Kidney (tissue), 13 donors: ENCODE measurements at regions not wholly inside any gene's neighbourhood (a gene's known extent, or its start where the extent isn't known, plus 50 kb on each side); places are given as distances from the start of the nearest gene placed in this dataset.

Source experiments
- DNase-seq, 5 donors: peaks; one replicate each; pipeline ENCODE4 v3.0.0-alpha.2; 2013 to 2020
- FAIRE-seq: peaks from 2 replicates; lab custom pipeline; 2012; peaks lifted over from hg19 to GRCh38; lab: Jason Lieb, UNC
- H3K27ac ChIP-seq, 2 donors: one replicate each; pipeline ENCODE4 v1.7.0; 2013; ENCODE audit warnings: low read depth in 2 of 2, low read length in 2 of 2, inconsistent platforms in 1 of 2
- H3K27me3 ChIP-seq: one replicate; pipeline ENCODE4 v1.7.1; 2013; ENCODE audit warnings: low read length, inconsistent platforms; ENCODE audit not compliant: control insufficient read depth, insufficient read depth
- H3K36me3 ChIP-seq, 3 donors: one replicate each; pipeline versions ENCODE4 v1.7.0 to v1.7.1; 2013; ENCODE audit warnings: low read length in 3 of 3, control low read depth in 1 of 3, inconsistent platforms in 1 of 3; ENCODE audit not compliant: insufficient read depth in 3 of 3, control insufficient read depth in 2 of 3
- H3K4me1 ChIP-seq, 3 donors: one replicate each; pipeline versions ENCODE4 v1.7.0 to v1.7.1; 2013; ENCODE audit warnings: low read length in 3 of 3, inconsistent platforms in 1 of 3, low read depth in 1 of 3; ENCODE audit not compliant: control insufficient read depth in 2 of 3, insufficient read depth in 2 of 3
- H3K4me3 ChIP-seq, 3 donors: one replicate each; pipeline versions ENCODE4 v1.7.0 to v1.8.1; 2013; ENCODE audit warnings: low read length in 3 of 3, control low read depth in 1 of 3, inconsistent platforms in 1 of 3
- H3K9ac ChIP-seq, 3 donors: one replicate each; pipeline versions ENCODE4 v1.7.0 to v1.7.1; 2013; ENCODE audit warnings: low read length in 3 of 3, control low read depth in 1 of 3, inconsistent platforms in 1 of 3
- H3K9me3 ChIP-seq, 3 donors: one replicate each; pipeline versions ENCODE4 v1.7.0 to v1.7.1; 2013; ENCODE audit warnings: low read length in 3 of 3, control low read depth in 1 of 3, inconsistent platforms in 1 of 3; ENCODE audit not compliant: control insufficient read depth in 2 of 3, insufficient read depth in 1 of 3
- intact Hi-C: fragments of 100-400 bp; cut with DNase I; formaldehyde crosslinking; loops from one replicate; pipeline ENCODE4 v1.11.1; 2022
- TF ChIP-seq, protein P1 (sequence below): IDR thresholded peaks from 3 replicates; pipeline ENCODE4 v1.5.1; 2012; ENCODE audit warnings: mild to moderate bottlenecking, moderate library complexity, borderline replicate concordance; ENCODE audit not compliant: insufficient read depth; ENCODE audit errors: extremely low read depth
- donor health status: control.
- donor health status: control.
- donor health status: control.
- donor health status: control.
- donor health status: control.
- donor health status: DM: yes; HTN: yes; CAD: no.
- donor health status: Normal renal cell carcinoma (clear cell type).

DNA sequence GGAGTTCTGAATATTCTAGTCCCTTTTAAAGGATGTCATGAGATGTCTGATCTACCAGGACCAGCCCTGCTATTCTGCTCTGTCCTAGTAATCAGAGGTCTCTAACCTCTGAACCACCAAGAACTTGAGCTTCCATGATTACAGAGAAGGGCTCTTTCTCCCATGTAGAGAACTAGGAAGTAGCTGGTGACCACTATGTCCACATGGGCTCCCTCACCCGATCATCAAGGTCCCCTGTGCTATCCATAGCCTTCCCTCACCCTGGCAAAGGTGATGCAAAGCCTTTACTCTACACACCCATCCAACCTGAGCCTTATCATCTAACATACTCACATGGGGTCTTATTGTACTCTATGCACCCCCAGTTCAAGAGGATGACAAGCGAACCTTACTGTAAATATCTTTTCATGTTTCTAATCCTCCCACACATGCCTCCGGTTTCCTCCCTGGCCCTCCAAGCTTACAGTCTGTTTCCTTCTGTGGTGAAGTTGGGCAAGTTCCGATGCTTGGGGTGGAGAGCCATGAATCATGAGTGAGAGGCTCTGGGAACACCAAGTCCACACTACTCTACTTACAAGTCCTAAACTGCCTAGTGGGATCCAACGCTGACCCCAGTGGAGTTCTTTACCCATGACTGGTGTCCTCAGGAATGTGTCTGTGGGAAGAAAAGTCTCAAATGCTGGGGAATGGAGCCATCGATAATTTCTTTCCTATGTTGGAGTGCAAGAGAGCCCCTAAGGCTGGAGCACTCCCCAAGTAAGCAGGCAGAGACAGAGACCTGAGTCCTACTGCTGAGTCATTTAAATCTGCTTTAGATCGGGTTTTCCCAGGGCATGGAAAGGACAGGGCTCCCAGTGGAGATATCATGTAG is 73.3 kb upstream of the KLF7 start:
- H3K36me3 ChIP-seq = no peaks in the 10 kb centered on the region
- TF ChIP-seq, protein P1, sequence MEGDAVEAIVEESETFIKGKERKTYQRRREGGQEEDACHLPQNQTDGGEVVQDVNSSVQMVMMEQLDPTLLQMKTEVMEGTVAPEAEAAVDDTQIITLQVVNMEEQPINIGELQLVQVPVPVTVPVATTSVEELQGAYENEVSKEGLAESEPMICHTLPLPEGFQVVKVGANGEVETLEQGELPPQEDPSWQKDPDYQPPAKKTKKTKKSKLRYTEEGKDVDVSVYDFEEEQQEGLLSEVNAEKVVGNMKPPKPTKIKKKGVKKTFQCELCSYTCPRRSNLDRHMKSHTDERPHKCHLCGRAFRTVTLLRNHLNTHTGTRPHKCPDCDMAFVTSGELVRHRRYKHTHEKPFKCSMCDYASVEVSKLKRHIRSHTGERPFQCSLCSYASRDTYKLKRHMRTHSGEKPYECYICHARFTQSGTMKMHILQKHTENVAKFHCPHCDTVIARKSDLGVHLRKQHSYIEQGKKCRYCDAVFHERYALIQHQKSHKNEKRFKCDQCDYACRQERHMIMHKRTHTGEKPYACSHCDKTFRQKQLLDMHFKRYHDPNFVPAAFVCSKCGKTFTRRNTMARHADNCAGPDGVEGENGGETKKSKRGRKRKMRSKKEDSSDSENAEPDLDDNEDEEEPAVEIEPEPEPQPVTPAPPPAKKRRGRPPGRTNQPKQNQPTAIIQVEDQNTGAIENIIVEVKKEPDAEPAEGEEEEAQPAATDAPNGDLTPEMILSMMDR = no peak
- H3K9me3 ChIP-seq = no peaks in the 10 kb centered on the region
- peaks cover 0 to 2% (median 0%) of the 10 kb centered on the region in 3 donors for H3K4me1 ChIP-seq
- intact Hi-C loops = no loop called here
- H3K4me3 ChIP-seq = no peak overlapping the region
- peak in 2 of 5 donors; percentile 50 to 67 for DNase-seq
- no peak for FAIRE-seq
- H3K27ac ChIP-seq = no peak overlapping the region
- H3K9ac ChIP-seq = no peak overlapping the region
- H3K27me3 ChIP-seq = no peaks in the 10 kb centered on the region

DNA sequence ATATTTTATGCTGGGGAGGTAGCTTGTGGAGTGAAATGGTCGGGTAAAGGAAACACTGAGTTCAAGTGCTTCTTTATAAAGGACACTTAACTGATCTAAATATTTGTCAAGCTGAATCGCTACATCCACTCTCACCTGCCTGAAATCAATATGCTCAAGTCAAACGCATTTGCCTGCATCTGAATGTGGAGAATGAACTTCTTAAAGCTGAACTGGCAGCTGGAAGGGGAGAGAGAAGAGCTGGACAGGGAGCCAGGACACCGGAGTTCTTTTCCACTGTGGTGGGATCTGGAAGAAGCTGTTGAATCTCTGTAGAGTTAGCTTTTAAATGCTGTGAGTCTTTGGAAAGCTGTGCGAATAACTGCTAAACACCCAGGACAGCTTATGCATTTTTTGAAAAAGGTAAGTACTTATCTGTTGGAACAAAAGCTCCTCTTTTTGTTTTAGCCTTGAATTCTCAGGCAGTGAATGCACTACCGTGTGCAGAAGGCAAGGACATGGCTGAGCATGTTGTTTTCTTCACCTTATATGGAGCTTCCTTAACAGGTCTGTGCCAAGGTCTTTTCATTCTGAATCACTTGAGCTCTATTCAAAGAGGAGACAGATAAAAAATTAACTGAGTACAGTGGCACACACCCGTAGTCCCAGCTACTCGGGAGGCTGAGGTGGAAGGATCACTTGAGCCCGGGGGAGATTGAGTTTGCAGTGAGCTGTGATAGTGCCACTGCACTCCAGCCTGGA is 74.2 kb upstream of the KLF7 start:
- Histone ChIP-seq H3K27ac (no peak overlapping the region), H3K27me3 (no peaks in the 10 kb centered on the region), H3K9me3 (no peaks in the 10 kb centered on the region), H3K9ac (no peak overlapping the region), H3K36me3 (no peaks in the 10 kb centered on the region), H3K4me1 (peaks cover 0 to 2% (median 0%) of the 10 kb centered on the region in 3 donors), H3K4me3 (no peak overlapping the region)
- intact Hi-C loops = no loop called here
- FAIRE-seq (no peak), DNase-seq (no peak)
- TF ChIP-seq, protein P1 = no peak

DNA sequence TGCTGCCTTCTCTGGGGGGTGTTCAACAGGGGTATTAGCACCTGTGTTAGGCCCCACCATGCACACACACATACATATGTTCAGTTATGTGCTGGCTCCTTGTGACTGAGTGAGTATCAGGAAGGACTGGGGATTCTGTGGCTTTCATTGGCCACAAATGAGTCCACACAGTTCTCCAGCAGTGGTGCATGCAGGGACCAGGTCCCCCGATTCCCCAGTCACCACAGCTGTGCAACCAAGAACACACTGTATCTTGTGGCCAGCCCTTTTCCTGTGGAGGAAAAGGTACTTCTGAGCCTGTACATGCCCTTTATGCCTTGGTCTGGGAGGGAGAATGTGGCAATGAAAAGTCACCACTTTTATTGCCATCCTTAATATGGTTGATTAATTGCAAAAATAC is 74.9 kb upstream of the KLF7 start:
- H3K27ac ChIP-seq = no peak overlapping the region
- H3K27me3 ChIP-seq = no peaks in the 10 kb centered on the region
- intact Hi-C loops = no loop called here
- TF ChIP-seq, protein P1 = no peak
- DNase-seq (no peak), FAIRE-seq (no peak)
- peaks cover 0 to 2% (median 0%) of the 10 kb centered on the region in 3 donors for H3K4me1 ChIP-seq
- H3K9me3 ChIP-seq = no peaks in the 10 kb centered on the region
- H3K4me3 ChIP-seq = no peak overlapping the region
- no peak overlapping the region for H3K9ac ChIP-seq
- H3K36me3 ChIP-seq = no peaks in the 10 kb centered on the region
